GM19438 (cell line): ENCODE measurements at regions not wholly inside any gene's neighbourhood (a gene's known extent, or its start where the extent isn't known, plus 50 kb on each side); places are given as distances from the start of the nearest gene placed in this dataset.
A peak's percentile ranks its signal among the peaks of the same experiment; 100 is the strongest.

Experiments used
- ATAC-seq: cut with Tn5 transposase; IDR thresholded peaks from one replicate; pipeline ENCODE4 v1.9.1; 2021; ENCODE audit warnings: low read depth; ENCODE audit not compliant: unreplicated experiment

DNA sequence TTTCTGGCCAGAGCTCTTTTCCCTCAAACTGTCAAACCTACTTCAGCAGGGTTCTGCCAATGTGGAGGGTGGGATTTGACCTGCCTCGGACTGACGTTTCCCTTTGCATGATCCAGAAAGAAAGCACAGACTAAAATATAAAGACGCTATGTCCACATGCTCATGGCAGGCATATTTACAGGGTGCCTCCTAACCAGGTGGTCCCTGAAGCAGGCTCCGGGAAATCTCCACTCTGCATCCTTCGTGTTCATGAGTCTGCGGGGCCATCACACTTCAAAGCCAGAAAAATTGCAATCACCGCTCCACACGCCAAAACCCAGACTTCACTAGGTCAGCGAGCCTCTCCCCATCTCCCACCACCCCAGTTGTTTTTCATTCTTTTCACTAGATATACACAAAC, 143.3 kb upstream of the IGF1R start:
- ATAC-seq, result no peak

GRCh38 chr15:98505611-98506031, 142.7 kb upstream of the IGF1R start:
- ATAC-seq, result no peak

GRCh38 chr15:98506172-98506571, 142.2 kb upstream of the IGF1R start:
- no peak for ATAC-seq

- ATAC-seq, result no peak
Measured at GRCh38 chr15:98506711-98507110, 141.6 kb upstream of the IGF1R start.

DNA sequence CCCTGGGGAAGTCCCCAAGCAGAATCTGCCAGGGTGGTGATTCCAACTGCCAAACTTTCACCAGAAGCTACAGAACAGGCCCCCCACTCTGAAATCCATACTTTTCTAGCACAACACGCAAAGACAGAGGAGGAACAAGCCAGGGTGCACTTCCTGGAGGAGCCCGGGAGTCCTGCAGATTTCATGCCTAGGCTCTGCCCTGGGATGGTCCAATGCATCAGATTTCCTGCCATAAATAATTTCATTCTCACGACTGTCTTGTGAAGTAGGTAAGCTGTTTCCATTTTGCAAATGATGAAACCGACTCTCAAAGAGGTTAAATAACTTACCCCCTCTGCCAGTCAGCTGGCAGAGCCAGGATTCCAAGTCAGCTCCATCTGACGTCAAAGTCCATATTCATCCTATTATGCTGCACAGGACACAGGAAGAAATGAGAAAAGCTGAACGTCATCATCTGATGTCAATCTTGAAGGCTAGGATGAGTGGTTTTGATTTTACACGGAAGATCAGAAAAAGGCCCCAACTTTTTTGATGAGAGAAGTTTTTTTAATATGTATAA, 134.8 kb upstream of the IGF1R start:
- no peak for ATAC-seq

DNA sequence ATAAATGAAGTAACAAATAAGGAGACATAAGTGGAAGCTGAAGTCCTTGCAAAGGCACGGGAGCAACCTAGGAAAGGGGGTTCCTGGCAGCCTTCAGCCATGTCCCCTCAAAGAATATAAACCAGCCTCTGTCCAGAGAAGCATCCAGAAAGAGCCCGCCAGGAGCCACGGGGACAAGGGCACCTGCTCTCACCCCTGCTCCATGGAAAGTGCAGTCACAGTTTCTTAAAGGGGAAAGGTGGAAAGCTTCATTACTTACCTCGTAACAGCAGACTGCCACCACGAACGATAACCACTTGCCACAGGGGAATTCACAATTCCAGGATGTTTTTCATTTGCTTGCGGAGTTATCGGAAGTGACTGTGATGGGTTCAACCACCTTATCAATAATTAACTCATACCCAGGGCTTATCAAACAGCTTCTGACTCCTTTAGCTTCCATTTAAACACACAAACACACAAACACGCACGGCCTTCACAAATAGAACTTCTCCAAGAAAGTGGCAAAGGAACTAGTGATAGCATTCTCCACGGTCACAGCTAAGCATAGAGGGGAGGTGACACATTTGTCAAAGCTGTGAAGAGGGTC, 134.2 kb upstream of the IGF1R start:
- no peak for ATAC-seq

- ATAC-seq, result peak; percentile 83
Measured at GRCh38 chr15:98518823-98519561, 129.3 kb upstream of the IGF1R start.

DNA sequence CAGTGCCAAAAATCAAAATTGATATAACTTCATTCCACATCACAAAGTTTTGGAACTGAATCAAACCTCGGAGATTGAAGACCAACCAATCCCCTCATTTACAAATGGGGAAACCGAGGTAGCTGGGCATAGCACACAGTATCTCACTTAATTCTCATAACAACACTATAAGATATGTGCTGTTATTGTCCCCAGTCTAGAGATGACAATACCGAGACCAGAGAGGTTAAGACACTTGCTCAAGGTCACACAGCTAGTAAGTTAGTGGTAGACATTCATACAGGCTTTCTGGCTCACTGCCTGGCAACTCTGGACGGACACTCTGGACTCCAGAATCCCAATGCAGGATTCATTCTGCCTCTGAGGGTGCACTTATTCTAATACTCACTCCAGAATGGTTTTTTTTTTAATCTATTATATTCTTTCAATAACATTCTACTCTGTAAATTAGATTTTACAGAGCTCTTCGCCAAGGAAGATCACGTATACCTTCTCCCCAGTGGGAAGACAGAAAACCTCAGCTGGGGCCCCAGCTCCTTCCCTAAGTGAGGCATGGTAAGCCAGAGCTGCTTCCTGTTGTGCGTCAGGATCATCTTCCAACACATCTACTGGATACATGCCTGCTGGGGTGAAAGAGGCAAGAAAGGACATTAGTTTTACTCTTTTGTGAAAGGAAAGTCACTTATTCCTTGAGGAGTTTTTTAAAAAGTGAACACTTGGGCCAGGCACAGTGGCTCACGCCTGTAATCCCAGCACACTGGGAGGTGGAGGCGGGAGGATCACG, 128.4 kb upstream of the IGF1R start:
- no peak for ATAC-seq

GRCh38 chr15:98522127-98522526, 126.2 kb upstream of the IGF1R start:
- ATAC-seq, result no peak

DNA sequence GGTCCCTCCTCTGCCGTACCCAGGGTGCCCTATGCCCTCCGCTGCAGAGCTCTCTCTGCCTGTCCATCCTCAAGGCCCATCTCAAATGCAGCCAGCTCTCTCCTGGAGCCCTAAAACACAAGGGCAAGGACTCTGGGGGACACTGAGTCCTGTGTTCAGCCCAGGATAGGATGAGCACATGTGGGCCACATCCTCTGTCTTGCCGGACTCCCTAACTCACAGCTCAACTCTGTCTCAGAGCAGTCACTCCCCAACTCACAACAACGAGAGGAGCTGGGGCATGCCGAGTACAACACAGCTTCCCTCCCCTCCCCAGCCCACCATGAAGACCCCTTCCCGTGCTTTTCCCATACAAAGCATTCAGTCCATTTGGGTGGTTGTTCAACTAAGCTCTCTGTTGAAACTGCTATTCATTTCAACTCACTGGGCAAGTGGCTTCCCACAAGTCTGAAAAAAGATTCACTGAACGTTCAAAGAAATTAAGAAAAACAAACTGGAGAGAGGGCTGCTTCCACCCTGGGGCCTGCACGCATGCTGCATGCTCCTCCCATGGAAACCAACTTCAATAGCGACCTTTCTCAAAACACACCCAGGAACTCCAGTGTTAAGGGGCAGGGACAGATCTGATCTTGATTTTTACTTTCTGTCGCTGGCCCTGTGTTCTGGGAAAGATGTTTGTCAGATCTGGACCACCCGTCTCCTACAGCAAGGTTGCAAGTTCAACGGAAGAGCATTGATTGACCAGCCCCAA, 124.3 kb upstream of the IGF1R start:
- ATAC-seq, result no peak

GRCh38 chr15:98524838-98525660, 123.3 kb upstream of the IGF1R start:
- ATAC-seq, result no peak

- ATAC-seq, result no peak
Measured at GRCh38 chr15:98525661-98526001, 122.7 kb upstream of the IGF1R start.

- no peak for ATAC-seq
Measured at GRCh38 chr15:98526094-98526493, 122.2 kb upstream of the IGF1R start.

DNA sequence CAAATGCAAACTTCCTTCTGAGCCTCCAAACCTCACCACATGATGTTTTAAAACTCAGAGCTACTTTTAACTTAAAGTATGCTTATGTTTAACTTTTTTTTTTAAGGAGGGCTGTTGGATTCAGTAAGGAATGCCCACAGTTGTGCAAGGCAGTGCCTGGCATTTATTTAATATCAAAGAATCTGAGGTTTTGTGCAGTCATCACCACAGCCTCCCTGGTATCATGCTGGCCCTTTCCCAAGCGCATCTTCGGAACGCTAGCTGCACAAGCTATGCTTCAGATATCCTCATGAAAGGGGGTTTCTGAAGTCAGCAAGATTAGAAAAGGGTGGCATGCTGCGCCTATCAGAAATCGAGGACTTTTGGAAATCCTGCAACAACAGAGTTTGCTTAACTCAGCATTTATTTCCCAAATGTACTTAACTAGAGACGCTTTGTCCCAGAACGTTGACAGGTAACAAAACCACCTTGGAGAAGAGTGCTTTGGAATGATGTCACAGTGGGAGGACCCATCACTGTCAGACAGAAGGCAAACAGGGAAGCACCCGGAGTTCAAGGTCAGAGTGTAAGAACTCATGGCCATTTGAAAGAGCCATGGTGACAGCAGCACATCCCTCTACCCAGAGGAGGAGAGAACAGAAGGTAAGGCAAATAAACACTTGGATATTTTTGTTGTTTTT, 120.2 kb upstream of the IGF1R start:
- no peak for ATAC-seq

- ATAC-seq, result no peak
Measured at GRCh38 chr15:98529205-98530145, 118.9 kb upstream of the IGF1R start.

- ATAC-seq, result no peak
Measured at GRCh38 chr15:98530570-98530969, 117.8 kb upstream of the IGF1R start.

- no peak for ATAC-seq
Measured at GRCh38 chr15:98532063-98532462, 116.3 kb upstream of the IGF1R start.

GRCh38 chr15:98536976-98537375, 111.4 kb upstream of the IGF1R start:
- no peak for ATAC-seq
